C4-2B (cell line): ENCODE measurements at regions not wholly inside any gene's neighbourhood (a gene's known extent, or its start where the extent isn't known, plus 50 kb on each side); places are given as distances from the start of the nearest gene placed in this dataset.
"Not testable (repeated sequence)": the region's sequence is repeated elsewhere in the genome, so short reads cannot be mapped to it uniquely, and the experiment has no call there.

Source experiments
- H3K27ac ChIP-seq: fragments of 450-650 bp; 2 replicates; pipeline ENCODE4 v1.5.1; 2017
- ZFX ChIP-seq: fragments of 450-650 bp; IDR thresholded peaks from 2 replicates; pipeline ENCODE4 v1.6.1; 2017
- TF ChIP-seq, protein P1 (sequence below): fragments of 450-650 bp; conservative IDR thresholded peaks from 2 replicates; pipeline ENCODE4 v1.5.1; 2017; ENCODE audit warnings: mild to moderate bottlenecking

DNA sequence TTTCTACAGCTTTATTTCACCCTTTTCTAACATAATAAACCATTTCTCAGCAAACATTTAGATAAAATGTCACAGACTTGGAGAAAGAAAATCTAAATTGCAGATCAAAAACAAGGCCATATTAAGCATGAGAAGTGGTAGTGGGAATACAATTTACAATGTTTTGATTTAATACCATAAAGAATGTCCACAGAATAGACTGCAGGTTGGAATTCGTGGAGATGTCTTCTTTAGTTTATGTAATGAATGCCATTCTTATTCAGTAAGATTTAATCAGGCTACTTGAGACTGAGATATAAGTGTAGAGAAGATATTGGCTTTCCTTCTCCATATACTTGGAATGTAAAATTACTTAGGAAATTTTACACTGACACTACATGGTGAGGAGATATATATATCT lies 91.9 kb upstream of the ZFP42 start:
- H3K27ac ChIP-seq: no peak overlapping the region
- TF ChIP-seq ZFX: no peak
- TF ChIP-seq, protein P1, sequence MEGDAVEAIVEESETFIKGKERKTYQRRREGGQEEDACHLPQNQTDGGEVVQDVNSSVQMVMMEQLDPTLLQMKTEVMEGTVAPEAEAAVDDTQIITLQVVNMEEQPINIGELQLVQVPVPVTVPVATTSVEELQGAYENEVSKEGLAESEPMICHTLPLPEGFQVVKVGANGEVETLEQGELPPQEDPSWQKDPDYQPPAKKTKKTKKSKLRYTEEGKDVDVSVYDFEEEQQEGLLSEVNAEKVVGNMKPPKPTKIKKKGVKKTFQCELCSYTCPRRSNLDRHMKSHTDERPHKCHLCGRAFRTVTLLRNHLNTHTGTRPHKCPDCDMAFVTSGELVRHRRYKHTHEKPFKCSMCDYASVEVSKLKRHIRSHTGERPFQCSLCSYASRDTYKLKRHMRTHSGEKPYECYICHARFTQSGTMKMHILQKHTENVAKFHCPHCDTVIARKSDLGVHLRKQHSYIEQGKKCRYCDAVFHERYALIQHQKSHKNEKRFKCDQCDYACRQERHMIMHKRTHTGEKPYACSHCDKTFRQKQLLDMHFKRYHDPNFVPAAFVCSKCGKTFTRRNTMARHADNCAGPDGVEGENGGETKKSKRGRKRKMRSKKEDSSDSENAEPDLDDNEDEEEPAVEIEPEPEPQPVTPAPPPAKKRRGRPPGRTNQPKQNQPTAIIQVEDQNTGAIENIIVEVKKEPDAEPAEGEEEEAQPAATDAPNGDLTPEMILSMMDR: no peak

DNA sequence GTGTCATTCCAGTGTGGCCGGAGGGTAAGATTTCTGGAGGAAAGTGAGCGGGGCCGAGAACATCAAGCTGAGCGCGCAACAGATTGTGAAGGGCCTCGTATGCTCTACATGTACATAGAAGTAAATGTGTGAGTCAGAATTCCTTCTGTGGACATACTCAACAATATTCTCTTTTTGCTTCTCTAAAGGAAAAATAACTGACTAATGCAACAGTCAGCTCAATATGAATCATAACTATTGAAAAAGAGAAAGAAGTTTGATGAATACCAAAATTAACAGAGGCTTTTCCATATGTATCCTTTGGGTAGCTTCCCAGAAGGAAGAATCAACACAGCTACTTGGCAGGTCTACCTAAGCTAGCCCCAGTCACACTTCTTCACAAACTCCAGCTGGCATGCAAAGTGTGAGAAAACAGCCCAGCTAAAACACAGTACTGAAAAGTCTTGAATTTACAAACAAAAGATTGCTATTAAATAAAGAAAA lies 87.5 kb upstream of the ZFP42 start:
- no peak overlapping the region for H3K27ac ChIP-seq
- TF ChIP-seq, protein P1: no peak
- TF ChIP-seq ZFX: no peak

DNA sequence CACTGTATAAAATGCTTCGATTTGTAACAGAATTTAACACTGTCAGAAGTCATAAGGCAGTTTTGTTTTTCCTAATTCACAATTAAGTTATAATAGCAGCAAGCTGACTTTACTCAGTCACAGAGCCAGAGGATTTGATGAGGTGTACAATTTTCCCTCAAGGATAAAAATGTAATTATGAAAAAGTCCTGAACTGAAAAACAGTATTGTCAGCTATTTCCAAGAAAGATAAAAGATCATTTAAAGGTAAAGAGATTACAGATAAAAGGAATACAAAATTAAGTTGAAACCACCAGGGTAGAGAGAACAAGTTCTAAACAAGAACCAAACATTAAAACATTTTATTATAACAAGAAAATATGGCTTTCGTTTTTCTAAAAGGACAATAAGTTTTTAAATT lies 86.8 kb upstream of the ZFP42 start:
- TF ChIP-seq, protein P1: no peak
- TF ChIP-seq ZFX: no peak
- no peak overlapping the region for H3K27ac ChIP-seq

DNA sequence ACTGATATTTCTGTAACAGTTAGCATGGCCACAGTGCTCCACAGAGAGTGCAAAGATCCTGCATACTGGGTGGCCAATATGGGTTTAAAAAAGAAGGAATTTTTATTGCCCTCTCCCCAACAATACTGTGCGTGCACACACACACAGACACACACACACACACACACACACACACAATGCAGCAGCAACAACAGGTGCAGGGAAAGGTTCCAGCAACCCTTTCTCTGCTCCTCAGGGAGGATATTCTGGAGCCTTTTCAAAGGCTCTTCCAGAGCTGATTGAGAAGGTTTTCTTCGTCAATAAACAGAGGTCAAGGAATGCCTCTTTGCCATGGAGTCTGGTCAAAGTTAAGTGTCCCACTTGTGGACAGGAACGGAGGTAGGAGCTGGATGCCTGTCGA lies 84.8 kb upstream of the ZFP42 start:
- TF ChIP-seq ZFX: no peak
- TF ChIP-seq, protein P1: no peak
- no peak overlapping the region for H3K27ac ChIP-seq

DNA sequence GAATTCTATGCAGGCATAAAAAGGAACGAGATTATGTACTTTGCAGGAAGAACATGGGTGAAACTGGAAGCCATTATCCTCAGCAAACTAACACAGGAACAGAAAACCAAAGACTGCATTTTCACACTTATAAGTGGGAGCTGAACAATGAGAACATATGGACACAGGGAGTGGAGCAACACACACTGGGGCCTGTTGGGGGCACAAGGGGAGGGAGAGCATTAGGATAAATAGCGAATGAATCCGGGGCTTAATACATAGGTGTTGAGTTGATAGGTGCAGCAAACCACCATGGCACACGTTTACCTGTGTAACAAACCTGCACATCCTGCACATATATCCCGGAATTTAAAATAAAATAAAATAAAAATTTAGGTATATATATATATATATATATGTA lies 80.2 kb upstream of the ZFP42 start:
- H3K27ac ChIP-seq: not testable (repeated sequence)

DNA sequence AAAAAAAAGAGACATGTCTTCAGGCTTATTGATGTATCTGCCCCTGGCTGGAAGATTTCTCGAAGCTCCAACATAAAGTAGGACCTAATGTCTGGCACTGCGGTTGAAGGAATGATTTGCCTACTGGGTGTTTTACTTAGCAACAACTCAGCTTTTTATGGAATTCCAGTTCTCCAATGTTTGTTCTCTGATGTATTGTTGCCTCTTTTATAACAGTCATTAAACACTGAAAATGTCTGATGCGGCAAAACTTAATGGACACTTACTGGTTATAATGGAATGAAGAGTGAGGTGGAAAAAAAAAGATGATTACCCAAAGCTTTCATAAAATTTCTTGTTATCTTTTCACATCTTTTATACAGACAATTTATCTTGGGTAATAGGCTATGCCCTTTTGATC lies 75.6 kb upstream of the ZFP42 start:
- TF ChIP-seq, protein P1: no peak
- no peak for TF ChIP-seq ZFX
- H3K27ac ChIP-seq: peak overlapping the region; percentile 64

DNA sequence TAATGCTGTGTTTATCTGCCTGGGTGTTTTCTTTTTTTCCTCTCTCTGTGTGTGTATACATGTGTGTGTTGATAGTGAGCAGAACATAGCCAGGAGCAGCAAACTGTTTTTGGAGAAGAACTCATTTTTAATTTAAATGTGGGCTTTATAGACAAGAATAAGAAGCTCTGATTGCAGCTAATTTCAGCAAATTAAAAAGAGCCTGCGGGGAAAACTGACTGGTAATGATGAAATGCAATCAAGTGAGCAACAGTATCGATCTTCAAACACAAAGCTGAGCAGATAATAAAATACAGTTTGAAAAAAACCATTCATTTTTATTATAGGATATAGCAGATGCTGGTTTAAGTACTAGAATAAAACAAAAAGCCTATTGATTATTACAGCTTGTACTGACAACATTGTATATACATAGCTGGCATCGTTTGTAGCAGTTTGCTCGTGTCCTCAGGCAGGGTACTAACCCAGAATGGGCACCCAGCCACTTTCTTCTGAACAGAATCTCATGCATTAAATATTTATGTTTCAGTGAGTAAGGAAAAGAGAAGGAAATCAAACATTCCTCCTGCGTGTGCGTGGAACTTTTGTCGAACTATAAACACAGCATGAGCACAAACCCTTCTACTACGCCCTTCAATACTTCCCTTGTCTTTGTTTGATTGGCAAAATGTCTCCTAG lies 73.5 kb upstream of the ZFP42 start:
- H3K27ac ChIP-seq: no peak overlapping the region
- no peak for TF ChIP-seq ZFX
- TF ChIP-seq, protein P1: no peak

DNA sequence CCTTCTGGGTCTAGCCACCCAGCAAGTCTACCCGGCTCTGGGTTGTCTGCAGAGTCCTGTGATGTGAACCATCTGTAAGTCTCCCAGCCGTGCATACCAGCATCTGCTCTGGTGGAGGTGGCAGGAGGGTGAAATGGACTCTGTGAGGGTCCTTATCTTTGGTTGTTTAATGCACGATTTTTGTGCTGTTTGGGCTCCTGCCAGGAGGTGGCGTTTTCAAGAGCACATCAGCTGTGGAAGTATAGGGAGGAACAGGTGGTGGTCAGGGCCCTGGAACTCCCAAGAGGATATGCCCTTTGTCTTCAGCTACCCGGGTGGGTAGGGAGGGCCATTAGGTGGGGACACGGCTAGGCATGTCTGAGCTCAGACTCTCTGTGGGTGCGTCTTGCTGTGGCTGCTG lies 66.5 kb upstream of the ZFP42 start:
- H3K27ac ChIP-seq: no peak overlapping the region
- TF ChIP-seq, protein P1: peak; percentile 18
- TF ChIP-seq ZFX: no peak
